HG03139 (cell line): ENCODE measurements at regions not wholly inside any gene's neighbourhood (a gene's known extent, or its start where the extent isn't known, plus 50 kb on each side); places are given as distances from the start of the nearest gene placed in this dataset.

Experiments
- ATAC-seq: cut with Tn5 transposase; IDR thresholded peaks from one replicate; pipeline ENCODE4 v1.9.1; 2021; ENCODE audit not compliant: unreplicated experiment

DNA sequence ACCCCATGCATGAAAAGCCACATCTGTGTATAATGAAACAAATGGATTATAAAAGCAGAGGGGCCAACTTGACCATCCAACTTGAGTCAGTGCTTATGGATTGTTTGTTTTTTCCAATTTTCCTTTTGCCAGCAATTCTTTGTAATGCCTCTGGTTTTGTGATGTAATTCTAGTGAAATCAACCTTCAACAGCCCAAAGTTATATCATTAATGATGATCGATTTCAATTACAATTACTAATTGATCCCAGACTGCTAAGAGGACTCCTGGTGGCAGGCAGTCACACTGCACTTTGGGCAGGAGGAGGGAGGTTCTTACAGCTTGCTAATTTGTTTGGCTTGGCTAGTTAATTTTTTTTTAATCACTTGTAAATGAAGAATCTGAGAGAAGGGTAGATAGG lies 552.3 kb downstream of the NUF2 start:
- no peak for ATAC-seq

- no peak for ATAC-seq
Observed at GRCh38 chr1:163875200-163875926, 553.6 kb downstream of the NUF2 start.

- ATAC-seq = no peak
Observed at GRCh38 chr1:163875927-163876320, 554.2 kb downstream of the NUF2 start.

GRCh38 chr1:163876546-163876945 lies 554.8 kb downstream of the NUF2 start:
- ATAC-seq = no peak

- no peak for ATAC-seq
Observed at GRCh38 chr1:163877016-163877415, 555.3 kb downstream of the NUF2 start.

DNA sequence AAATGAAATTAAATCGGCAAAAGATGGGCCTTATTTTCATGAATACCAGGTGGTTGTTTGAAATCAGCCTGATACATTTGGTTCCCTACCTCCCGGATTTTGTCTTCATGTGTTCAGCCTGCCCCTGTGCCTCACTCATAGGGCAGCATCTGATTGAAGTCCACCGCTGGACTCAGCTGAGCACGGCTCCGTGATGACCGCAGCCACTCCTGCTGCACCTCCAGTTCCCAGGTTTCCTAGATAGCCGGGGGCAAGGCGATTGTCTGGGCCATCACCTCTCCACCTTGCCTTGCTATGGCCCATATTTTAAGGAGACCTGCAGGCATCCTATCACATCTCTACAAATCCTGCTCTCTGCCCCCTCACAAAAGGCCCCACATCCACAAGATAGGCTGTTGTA lies 563.8 kb downstream of the NUF2 start:
- ATAC-seq = no peak

GRCh38 chr1:163896001-163896400 lies 574.2 kb downstream of the NUF2 start:
- no peak for ATAC-seq

GRCh38 chr1:163897412-163898155 lies 575.8 kb downstream of the NUF2 start:
- no peak for ATAC-seq

DNA sequence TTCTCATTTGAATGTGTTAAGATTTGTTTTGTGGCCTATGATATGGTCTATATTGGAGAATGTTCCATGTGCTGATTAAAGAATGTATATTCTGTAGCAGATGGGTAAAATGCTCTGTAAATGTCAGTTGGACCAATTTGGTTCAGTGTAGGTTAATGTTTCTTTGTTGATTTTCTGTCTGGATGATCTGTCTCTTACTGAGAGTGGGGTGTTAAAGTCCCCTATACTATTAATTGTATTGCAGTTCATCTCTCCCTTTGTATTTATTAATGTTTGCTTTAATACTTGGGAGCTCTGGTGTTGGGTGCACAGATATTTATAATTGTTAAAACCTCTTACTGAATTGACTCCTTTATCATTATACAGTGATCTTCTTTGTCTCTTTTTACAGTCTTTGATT lies 584.5 kb downstream of the NUF2 start:
- ATAC-seq = no peak

DNA sequence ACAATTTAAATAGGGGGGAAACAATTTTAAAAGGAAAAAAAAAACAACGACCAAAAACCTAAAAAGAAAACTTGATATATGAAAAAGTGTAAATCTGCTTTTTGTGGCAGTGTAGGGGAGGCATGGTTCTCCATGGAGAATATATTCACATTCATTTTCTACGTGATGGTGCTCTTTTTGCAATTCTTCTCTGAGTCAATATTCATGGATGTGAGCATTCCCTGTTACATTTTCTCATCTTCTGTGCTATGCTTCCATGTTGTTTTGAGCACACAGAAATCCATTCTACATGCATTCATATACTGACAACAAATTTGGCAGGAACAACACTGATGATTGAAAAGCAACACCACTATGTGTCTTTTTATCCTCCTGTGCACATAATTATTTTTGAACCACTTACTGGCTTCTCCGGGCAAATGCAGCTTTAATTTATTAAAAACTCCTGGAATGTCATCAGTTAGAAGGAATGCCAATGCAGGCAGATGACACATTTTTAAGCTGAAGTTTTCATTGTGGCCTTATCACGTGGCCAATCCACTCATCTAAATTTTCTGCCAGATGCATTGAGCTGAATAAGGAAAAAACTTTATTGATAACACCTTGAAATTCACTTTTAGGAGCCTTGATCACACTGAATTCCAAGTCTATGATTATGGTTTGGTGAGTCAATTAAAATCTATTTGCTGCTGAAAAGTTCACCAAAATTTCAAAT lies 590.6 kb downstream of the NUF2 start:
- no peak for ATAC-seq

GRCh38 chr1:163914785-163915413 lies 593.1 kb downstream of the NUF2 start:
- no peak for ATAC-seq

DNA sequence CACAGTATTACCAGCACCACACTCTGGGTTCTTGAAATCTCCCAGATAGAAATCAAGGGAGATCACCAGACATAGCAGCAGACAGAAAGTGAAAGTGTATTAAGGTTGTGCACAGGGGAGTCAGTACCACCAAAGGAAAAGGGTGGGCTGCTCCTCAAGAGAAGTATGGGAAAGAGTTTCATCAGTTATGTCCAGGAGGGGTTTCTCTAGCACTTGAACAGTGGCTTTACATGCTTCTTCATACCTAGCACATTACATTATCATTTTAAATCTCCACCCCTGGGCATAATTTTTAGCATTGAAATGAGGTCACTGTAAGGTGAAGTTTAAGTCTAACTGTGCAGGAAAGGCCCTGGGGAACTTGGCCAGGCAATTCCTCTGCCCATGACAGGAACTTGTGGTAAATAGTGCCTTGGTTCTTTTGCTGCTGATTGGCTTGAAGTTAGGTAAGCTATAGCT lies 601.0 kb downstream of the NUF2 start:
- peak; percentile 85 for ATAC-seq

DNA sequence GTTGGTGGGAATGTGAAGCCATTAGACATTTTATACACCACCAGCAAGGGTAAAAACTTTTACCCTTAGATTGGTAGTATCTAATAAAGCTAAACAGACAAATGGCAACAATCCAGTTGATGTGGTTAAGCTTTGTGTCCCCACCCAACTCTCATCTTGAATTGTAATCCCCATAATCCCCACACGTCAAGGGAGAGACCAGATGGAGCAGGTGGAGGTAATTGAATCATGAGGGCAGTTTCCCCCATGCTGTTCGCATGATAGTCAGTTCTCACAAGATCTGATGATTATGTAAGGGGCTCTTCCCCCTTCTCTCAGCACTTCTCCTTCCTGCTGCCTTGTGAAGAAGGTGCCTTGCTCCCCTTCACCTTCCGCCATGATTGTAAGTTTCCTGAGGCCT lies 602.3 kb downstream of the NUF2 start:
- no peak for ATAC-seq

DNA sequence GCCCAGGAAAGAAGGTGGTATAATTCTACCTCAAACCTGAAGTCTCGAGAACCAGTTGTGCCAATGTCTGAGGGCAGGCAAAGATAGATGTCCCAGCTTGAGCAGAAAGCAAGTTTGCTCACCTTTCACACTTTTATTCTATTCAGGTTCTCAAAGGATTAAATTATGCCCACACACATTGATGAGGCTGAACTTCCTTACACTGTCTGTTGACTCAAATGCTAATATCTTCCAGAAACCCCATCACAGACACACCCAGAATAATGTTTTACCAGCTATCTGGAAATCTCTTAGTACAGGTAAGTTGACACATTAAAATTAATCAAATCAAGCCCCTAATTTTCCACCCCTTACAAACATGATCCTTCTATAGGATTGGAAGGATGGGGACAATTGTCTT lies 605.7 kb downstream of the NUF2 start:
- ATAC-seq = no peak

- ATAC-seq = no peak
Observed at GRCh38 chr1:163928069-163928468, 606.3 kb downstream of the NUF2 start.

DNA sequence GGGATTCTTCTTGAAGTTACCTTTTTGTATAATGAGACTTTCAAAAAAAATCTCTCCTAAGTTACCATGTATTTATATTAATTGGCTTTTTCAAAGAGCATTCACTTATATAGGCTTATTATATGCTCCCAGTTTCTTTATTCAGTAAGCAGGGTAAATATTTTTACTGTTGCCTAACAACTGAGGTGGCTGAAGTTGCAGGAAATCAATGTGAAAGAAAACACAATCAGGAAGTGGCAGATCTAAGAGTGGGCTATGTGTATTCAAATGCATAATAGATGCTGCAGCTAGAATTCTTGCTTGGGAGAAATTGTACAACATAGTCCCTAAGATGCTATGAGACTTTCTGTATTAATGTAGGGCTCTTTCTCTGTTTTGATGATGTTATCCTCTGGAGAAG lies 606.9 kb downstream of the NUF2 start:
- ATAC-seq = no peak

DNA sequence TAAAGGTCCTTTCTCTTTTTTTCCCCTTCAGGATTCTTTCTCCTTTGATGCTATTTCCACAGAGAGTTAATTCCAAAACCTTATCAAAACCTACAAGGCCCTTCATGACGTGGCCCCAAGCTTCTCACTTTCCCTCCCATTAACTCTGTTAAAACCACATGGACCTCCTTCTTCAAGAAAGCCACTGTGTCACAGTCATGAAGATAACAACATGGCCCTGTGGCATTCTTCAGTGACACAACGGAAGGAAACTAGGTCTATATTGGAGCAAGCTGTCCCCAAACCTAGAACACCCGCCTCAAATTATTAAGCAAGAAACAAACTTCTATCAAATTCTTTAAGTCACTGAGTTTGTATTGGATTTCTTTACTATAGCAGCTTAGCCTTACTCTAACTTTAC lies 611.1 kb downstream of the NUF2 start:
- no peak for ATAC-seq

DNA sequence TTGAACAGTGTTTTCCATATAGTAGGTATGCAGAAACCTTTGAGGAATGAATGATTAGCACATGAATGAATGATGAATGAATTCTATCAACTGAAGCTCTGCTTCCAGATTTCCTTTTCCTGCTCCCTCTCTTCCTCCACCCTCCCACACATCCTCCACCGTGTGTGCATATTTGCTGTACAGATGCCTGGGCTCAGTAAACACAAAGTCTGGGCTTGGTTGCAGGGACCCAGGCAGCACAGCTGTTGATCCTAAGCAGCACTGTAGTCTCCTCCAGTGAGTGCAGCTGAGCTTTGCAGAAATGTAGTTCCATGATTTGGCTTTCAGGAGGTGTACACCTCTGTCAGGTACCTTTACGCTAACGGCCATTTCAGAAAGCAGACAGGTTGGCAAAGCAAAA lies 611.7 kb downstream of the NUF2 start:
- no peak for ATAC-seq

DNA sequence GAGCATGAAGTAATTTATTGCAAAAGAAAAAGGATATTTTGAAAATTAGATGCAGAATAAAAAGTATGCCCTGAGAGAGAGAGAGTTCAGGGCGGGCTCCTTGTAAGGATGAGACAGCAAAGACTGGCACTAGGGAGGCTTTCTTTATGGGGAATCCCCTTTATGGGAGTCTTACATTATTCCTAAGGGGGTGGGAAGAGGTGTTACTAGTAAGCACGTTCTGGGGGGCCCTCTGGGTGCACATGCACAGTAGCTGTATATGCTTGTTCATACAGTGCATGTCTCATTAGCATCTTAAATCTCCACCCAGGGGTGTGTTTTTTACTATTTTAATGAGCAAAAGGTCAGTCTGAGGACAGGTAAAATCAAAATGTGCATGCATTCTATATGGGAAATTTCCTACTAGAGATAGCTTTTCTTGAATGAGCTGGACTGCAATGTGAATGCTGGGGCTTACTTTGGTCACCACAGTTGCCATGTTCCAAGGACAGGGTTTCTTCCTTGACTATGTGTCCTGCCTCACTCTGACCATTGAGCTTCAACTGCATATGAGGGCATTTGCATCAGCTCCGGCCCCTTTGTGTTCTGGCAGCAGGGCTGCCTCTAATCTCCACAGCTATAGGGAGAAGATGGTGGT lies 614.1 kb downstream of the NUF2 start:
- no peak for ATAC-seq

DNA sequence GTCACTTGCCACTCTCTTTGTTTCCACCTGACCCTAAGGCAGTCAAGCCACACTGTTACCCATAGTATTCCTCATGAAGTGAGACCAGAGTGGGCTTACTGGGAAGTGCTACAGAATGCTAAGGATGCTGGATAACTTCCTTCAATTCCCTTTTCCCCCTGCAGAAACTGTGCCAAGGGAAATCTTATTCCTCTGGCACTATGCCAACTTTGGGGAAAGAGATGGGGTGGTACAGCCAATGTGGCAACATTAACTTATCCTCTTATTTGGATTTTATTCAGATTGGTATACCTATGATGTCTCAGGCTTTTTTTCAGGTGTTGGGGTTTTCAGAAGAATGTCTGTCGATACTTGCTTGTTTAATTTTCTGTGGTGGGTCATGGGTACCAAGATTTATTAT lies 599.4 kb upstream of the PBX1 start:
- no peak for ATAC-seq

DNA sequence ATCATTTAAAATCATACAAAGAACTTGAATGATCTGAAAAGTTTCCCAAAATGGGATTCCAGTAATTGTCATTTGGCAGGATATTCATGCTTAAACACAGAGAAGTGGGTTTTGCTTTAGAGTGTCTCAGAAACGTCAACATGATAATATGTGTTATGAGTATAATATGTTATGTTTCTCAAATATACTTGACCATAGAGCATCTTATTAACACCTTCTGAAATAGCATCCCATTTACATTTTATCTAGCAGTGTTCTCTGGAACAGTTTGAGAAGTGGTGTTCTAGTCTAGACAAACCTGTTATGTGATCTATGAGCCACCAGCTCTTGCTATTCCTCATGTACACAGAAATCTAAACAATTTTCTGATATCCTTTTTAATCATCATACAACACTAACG lies 588.8 kb upstream of the PBX1 start:
- no peak for ATAC-seq
